Retinal pigment epithelial cell (primary cell): ENCODE measurements at regions not wholly inside any gene's neighbourhood (a gene's known extent, or its start where the extent isn't known, plus 50 kb on each side); places are given as distances from the start of the nearest gene placed in this dataset.

Experiments
- DNase-seq: peaks from one replicate; pipeline ENCODE4 v3.0.0-alpha.2; 2010; ENCODE audit warnings: low read depth
- H3K4me3 ChIP-seq: 2 replicates; pipeline ENCODE4 v1.5.1; 2011; ENCODE audit warnings: mild to moderate bottlenecking, low read length, control low read depth, moderate library complexity
- CTCF ChIP-seq: conservative IDR thresholded peaks from 2 replicates; pipeline ENCODE4 v1.5.1; 2011; ENCODE audit warnings: low read depth, low read length, control low read depth, inconsistent platforms

DNA sequence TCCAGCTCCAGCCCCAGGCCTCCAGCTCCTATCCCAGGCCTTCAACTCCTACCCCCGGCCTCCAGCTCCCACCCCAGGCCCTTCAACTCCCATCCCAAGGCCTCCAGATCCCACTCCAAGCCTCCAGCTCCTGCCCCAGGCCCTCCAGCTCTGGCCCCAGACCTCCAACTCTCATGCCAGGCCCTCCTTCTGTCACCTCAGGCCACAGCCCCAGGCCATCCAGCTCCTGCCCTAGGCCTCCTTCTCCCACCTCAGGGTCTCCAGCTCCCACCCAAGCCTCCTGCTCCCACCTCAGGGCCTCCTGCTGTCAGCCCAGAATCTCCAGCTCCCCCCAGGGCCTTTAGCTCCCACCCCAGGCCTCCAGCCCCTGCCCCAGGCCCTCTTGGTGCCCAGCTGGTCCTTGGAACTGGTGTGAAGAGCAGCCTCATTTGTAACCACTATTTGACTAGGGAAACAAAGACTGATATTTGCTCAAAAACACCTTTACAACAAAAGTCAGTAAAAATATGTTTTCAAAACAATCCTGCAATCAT is 67.8 kb upstream of the SALL3 start:
- H3K4me3 ChIP-seq: no peak overlapping the region
- no peak for DNase-seq
- TF ChIP-seq CTCF: no peak

DNA sequence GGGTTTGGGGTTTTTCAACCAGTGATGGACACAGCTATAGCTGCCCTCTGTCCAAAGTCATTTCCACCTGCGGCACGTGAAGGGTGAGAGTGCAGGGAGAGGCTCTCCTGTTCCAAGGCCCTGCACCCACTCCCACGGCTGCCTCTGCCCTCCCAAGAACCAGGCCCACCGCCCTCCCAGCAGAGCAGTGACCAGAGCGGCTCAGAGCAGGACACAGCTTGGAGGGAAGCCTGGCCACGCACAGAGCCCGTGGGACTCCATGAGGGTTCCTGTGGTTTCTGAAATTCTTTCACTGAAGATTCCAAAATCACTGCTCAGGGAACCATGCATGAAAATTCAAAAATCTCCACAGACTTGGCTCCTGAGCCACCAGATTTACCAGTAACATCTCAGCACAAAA is 67.3 kb upstream of the SALL3 start:
- TF ChIP-seq CTCF: no peak
- no peak for DNase-seq
- no peak overlapping the region for H3K4me3 ChIP-seq

DNA sequence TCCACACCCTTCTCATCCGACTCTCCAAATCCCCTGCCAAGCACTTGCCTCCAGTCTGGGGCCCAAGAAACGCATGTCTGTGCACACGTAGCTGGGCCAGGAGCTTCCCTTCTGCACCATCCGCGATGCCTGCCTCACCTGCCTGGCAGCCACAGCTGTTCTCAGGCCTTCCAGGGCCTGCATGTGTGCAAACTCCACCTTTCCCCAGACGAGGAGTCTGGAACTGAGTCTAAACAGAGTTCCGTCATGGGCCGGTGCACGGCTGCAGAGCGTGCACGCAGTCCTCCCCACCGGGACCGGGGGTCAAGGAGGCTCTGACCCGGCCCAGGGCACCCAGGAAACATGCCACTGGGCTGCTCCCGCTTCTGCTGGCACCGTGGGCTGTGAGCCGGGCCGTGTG is 66.8 kb upstream of the SALL3 start:
- TF ChIP-seq CTCF: no peak
- no peak for DNase-seq
- no peak overlapping the region for H3K4me3 ChIP-seq

DNA sequence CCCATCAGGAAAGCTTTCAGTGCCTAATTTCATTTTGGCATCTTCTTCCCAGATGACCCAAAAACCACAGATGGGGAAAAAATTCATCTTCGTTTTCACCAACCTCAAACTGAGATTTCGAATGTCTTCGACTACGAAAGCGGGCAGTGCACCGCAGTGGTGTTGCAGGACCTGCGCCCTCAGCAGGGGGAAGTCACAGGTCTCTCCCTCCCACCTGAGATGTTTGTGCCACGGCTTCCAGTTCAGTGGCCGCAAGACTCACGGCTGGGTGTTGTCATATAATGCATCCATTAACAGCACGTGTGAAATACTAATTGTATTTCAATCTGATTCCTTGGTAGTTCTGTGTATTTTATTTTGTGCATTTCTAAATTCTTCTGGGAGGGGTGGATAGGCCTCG is 66.2 kb upstream of the SALL3 start:
- DNase-seq: no peak
- H3K4me3 ChIP-seq: no peak overlapping the region
- no peak for TF ChIP-seq CTCF

- H3K4me3 ChIP-seq: no peak overlapping the region
- DNase-seq: no peak
- no peak for TF ChIP-seq CTCF
Measured at GRCh38 chr18:78913830-78914231, 65.8 kb upstream of the SALL3 start.

DNA sequence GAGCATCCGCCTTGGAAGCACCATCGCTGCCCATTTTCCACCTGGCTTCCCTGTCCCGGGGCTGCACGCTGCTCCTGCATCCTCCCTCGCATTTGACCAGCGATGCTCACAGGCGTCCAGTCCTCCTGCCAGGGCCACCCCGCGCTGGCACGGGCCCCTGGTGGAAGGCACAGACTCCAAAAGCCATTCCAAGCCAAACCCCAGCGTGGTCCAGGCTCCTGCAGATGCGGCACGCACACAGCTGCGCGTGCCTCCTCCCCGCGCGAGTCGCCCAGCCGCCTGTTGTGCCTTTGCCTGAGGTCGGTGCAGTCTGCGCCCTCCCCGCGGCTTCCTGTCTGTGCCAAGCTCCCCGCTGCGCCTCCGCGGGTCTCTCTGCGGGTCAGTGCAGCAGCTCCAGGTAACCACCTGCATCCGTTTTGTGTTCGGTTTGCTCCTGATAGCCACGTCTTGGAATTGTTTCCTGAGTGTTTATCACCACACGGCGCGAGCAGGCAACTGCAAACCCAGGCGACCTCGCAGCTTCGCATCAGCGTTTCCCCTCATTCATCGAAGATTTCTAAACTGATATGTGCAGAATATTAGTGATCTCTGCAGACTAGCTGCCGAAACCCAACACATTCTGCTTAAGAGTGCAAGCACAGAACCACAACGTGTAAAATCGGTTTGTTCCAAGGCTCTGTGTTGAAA is 65.2 kb upstream of the SALL3 start:
- no peak overlapping the region for H3K4me3 ChIP-seq
- TF ChIP-seq CTCF: no peak
- DNase-seq: no peak

GRCh38 chr18:78915446-78916008 is 64.1 kb upstream of the SALL3 start:
- no peak overlapping the region for H3K4me3 ChIP-seq
- no peak for TF ChIP-seq CTCF
- DNase-seq: no peak
